BE2C (cell line): ENCODE measurements at regions not wholly inside any gene's neighbourhood (a gene's known extent, or its start where the extent isn't known, plus 50 kb on each side); places are given as distances from the start of the nearest gene placed in this dataset.

Source experiments
- DNase-seq: peaks from one replicate; pipeline ENCODE4 v3.0.0-alpha.2; 2020
- H3K27me3 ChIP-seq: fragments of 250-450 bp; sonication (Bioruptor Pico); 2 replicates; pipeline ENCODE4 v1.5.1; 2020; ENCODE audit warnings: mild to moderate bottlenecking
- H3K36me3 ChIP-seq: fragments of 250-450 bp; sonication (Bioruptor Pico); 2 replicates; pipeline ENCODE4 v1.5.1; 2020; ENCODE audit warnings: mild to moderate bottlenecking
- H3K4me1 ChIP-seq: fragments of 250-450 bp; sonication (Bioruptor Pico); 2 replicates; pipeline ENCODE4 v1.5.1; 2020
- H3K4me3 ChIP-seq: 2 replicates; pipeline ENCODE4 v1.5.1; 2011; ENCODE audit warnings: low read depth, low read length
- H3K9me3 ChIP-seq: fragments of 250-450 bp; sonication (Bioruptor Pico); 2 replicates; pipeline ENCODE4 v1.5.1; 2020
- CTCF ChIP-seq: IDR thresholded peaks from 2 replicates; pipeline ENCODE4 v1.5.1; 2012; ENCODE audit warnings: mild to moderate bottlenecking, low read depth, low read length

- no peak overlapping the region for H3K4me3 ChIP-seq
- TF ChIP-seq CTCF = no peak
- H3K9me3 ChIP-seq = no peaks in the 10 kb centered on the region
- H3K4me1 ChIP-seq = no peaks in the 10 kb centered on the region
- no peaks in the 10 kb centered on the region for H3K36me3 ChIP-seq
- no peak for DNase-seq
- no peaks in the 10 kb centered on the region; the same call in 1 of the 2 replicates for H3K27me3 ChIP-seq
Observed at GRCh38 chr15:29558261-29558660, 264.0 kb downstream of the TJP1 start.

- Histone ChIP-seq H3K4me1 (no peaks in the 10 kb centered on the region), H3K27me3 (no peaks in the 10 kb centered on the region; the same call in 1 of the 2 replicates)
- no peak for TF ChIP-seq CTCF
Observed at GRCh38 chr15:29557171-29557570, 265.1 kb downstream of the TJP1 start.

GRCh38 chr15:29556380-29556779 is 265.9 kb downstream of the TJP1 start:
- H3K4me1 ChIP-seq = no peaks in the 10 kb centered on the region
- H3K27me3 ChIP-seq = no peaks in the 10 kb centered on the region; the same call in 1 of the 2 replicates
- no peak for DNase-seq
- no peaks in the 10 kb centered on the region for H3K36me3 ChIP-seq
- H3K4me3 ChIP-seq = no peak overlapping the region
- no peak for TF ChIP-seq CTCF
- H3K9me3 ChIP-seq = no peaks in the 10 kb centered on the region

More at GRCh38 chr15:29557171-29557570, 265.1 kb downstream of the TJP1 start:
- DNase-seq = no peak
- Histone ChIP-seq H3K36me3 (no peaks in the 10 kb centered on the region), H3K9me3 (no peaks in the 10 kb centered on the region), H3K4me3 (no peak overlapping the region)

GRCh38 chr15:29554531-29554930 is 267.7 kb downstream of the TJP1 start:
- TF ChIP-seq CTCF = no peak
- no peaks in the 10 kb centered on the region; the same call in 1 of the 2 replicates for H3K27me3 ChIP-seq
- H3K9me3 ChIP-seq = no peaks in the 10 kb centered on the region

GRCh38 chr15:29550834-29551465 is 271.3 kb downstream of the TJP1 start:
- Histone ChIP-seq H3K27me3 (no peaks in the 10 kb centered on the region; the same call in 1 of the 2 replicates), H3K36me3 (no peaks in the 10 kb centered on the region), H3K9me3 (no peaks in the 10 kb centered on the region; the same call in 1 of the 2 replicates), H3K4me3 (no peak overlapping the region), H3K4me1 (no peaks in the 10 kb centered on the region)
- no peak for TF ChIP-seq CTCF
- DNase-seq = no peak

More at GRCh38 chr15:29554531-29554930, 267.7 kb downstream of the TJP1 start:
- Histone ChIP-seq H3K4me1 (no peaks in the 10 kb centered on the region), H3K36me3 (no peaks in the 10 kb centered on the region), H3K4me3 (no peak overlapping the region)
- no peak for DNase-seq

GRCh38 chr15:29548006-29548405 is 274.3 kb downstream of the TJP1 start:
- Histone ChIP-seq H3K9me3 (no peaks in the 10 kb centered on the region; the same call in 1 of the 2 replicates), H3K4me1 (no peaks in the 10 kb centered on the region), H3K4me3 (no peak overlapping the region), H3K36me3 (no peaks in the 10 kb centered on the region), H3K27me3 (peaks cover under 1% of the 10 kb centered on the region; the same call in 1 of the 2 replicates)
- TF ChIP-seq CTCF = no peak
- DNase-seq = no peak
